HG02678 (cell line): ENCODE measurements at regions not wholly inside any gene's neighbourhood (a gene's known extent, or its start where the extent isn't known, plus 50 kb on each side); places are given as distances from the start of the nearest gene placed in this dataset.

Experiments used
- ATAC-seq: cut with Tn5 transposase; IDR thresholded peaks from one replicate; pipeline ENCODE4 v1.9.1; 2021; ENCODE audit warnings: mild to moderate bottlenecking, moderate library complexity; ENCODE audit not compliant: unreplicated experiment

GRCh38 chr11:45089251-45089650 lies 57.2 kb upstream of the PRDM11 start:
- ATAC-seq, result no peak

- ATAC-seq, result no peak
Observed at GRCh38 chr11:45089676-45090499, 56.6 kb upstream of the PRDM11 start.

DNA sequence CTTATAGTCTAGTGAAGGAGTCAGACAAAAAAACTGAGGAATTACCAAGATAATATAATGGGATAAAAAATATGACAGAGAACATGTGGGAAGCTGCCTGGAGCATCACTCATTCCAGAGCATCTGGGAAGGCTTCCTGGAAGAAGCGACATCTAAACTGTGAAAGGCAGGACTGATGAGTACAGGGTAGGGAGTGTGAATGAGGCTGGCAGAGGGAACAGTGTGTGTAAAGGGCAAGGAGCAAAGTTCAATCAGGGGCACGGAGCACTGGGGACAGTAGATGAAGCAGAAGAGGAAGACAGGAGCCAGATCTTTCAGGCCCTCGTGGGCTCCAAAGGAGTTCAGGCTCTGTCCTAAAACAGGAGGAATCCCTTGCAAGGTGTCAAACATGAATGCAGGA lies 55.8 kb upstream of the PRDM11 start:
- no peak for ATAC-seq

- no peak for ATAC-seq
Observed at GRCh38 chr11:45091563-45092403, 54.7 kb upstream of the PRDM11 start.

DNA sequence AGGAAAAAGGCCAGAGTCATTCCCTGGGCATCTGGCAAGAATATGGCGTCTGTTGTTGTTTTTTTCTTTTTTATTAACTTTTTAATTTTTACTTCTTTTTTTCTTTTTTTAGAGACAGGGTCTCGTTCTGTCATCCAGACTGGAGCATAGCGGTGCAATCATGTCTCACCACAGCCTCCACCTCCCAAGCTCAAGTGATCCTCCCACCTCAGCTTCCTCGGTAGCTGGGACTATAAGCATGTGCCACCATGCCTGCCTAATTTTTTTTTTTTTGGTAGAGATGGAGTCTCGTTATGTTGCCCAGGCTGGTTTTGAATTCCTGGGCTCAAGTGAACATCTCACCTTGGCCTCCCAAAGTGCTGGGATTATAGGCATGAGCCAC lies 54.0 kb upstream of the PRDM11 start:
- no peak for ATAC-seq

- ATAC-seq, result no peak
Observed at GRCh38 chr11:45092901-45093760, 53.3 kb upstream of the PRDM11 start.

GRCh38 chr11:45093761-45094455 lies 52.5 kb upstream of the PRDM11 start:
- no peak for ATAC-seq

- no peak for ATAC-seq
Observed at GRCh38 chr11:45094958-45095690, 51.3 kb upstream of the PRDM11 start.

DNA sequence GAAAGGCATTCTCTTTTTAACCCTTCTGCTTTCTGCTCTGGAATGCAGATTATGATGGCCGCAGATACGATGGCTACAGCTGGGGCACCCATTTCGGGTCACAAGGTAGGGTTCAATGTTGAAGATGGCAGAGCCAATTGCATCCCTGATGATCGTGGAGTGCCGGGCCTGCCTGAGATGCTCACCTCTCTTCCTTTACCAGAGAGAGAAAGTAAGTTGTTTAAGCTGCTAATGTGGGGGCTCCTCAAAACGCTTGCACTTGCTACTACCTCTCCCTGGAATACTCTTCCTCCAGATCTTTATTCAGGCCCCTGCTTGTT lies 50.8 kb upstream of the PRDM11 start:
- no peak for ATAC-seq

- no peak for ATAC-seq
Observed at GRCh38 chr11:45096636-45097035, 49.8 kb upstream of the PRDM11 start.
